ENCODE measurements at regions not wholly inside any gene's neighbourhood (a gene's known extent, or its start where the extent isn't known, plus 50 kb on each side); places are given as distances from the start of the nearest gene placed in this dataset.

DNA sequence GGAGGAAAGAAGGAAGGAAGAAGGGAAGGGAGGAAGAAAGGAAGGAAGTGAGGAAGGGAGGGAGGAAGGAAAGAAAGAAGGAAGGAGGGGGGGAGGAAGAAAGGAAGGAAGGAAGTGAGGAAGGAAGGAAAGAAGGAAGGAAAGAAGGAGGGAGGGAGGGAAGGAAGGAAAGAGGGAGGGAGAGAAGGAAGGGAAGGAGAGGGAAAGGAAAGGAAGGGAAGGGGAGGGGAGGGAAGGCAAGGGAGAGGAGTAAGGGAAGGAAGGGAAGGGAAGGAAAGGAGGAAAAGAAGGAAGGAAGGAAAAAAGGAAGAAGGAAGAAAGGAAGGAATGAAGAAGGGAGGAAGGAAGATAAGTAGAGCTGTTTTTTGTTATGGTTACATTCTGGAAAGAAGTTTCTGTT is 141.2 kb downstream of the LRRC3B start:
- Histone ChIP-seq H3K27me3 (ENCODE audit: control insufficient read depth in 1 of 2, insufficient read depth in 1 of 2, low read length in 2 of 2) (no peaks in the 10 kb centered on the region), H3K9me3 (ENCODE audit: control insufficient read depth, low read length) (peaks cover 4% of the 10 kb centered on the region), H2BK12ac (ENCODE audit: low read length in 2 of 2) (no peak overlapping the region), H3K36me3 (ENCODE audit: control insufficient read depth in 1 of 2, insufficient read depth in 2 of 2, low read depth in 1 of 2, low read length in 2 of 2) (no peaks in the 10 kb centered on the region), H3K23ac (ENCODE audit: low read length in 2 of 2) (no peak overlapping the region), H3K4me3 (ENCODE audit: insufficient read depth in 1 of 2, low read depth in 1 of 2, low read length in 2 of 2) (no peak overlapping the region), H3K4ac (ENCODE audit: low read depth in 1 of 2, low read length in 2 of 2) (no peak overlapping the region), H2BK5ac (ENCODE audit: low read depth, low read length, poor library complexity, severe bottlenecking) (no peak overlapping the region), H4K91ac (ENCODE audit: low read length) (no peak overlapping the region), H2AFZ (ENCODE audit: low read depth, low read length) (no peak overlapping the region), H2BK120ac (ENCODE audit: low read depth, low read length) (no peak overlapping the region), H3K27ac (ENCODE audit: low read length, poor library complexity, severe bottlenecking) (no peak overlapping the region), H3K79me1 (replicated peaks; ENCODE audit: low read length, poor library complexity, severe bottlenecking) (no peaks in the 10 kb centered on the region), H3K4me2 (ENCODE audit: low read length, poor library complexity, severe bottlenecking) (no peak overlapping the region), H3K4me1 (ENCODE audit: control insufficient read depth, insufficient read depth, low read depth, low read length) (no peaks in the 10 kb centered on the region), H4K8ac (ENCODE audit: low read length) (no peak overlapping the region), H2BK15ac (ENCODE audit: low read depth, poor library complexity, severe bottlenecking) (no peak overlapping the region), H3K9ac (ENCODE audit: low read length) (no peak overlapping the region), H3K18ac (ENCODE audit: low read depth in 1 of 2, low read length in 2 of 2) (no peak overlapping the region), H2AK5ac (ENCODE audit: low read length, severe bottlenecking) (no peak overlapping the region), H3K14ac (ENCODE audit: low read length in 2 of 2) (no peak overlapping the region)
- no peak for DNase-seq

DNA sequence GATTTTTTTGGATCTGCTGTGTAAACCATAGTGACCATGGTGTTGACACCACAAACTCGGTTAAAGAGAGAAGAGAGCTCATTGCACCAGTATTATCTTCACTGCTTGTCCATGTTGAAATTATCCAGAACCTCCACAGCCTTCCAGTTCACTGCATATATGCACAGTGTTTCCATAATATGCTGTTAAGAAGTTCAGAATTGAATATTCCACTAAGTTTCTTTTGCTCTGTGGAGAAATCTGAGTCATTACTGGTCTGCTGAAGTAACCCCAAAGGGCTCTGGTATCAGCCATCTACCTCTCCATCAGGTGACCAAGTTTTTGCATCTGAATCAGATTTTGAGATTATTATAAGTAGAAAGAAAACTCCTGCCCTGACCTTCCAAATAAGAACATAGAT is 143.5 kb downstream of the LRRC3B start:
- Histone ChIP-seq H3K27me3 (ENCODE audit: control insufficient read depth in 1 of 2, insufficient read depth in 1 of 2, low read length in 2 of 2) (no peaks in the 10 kb centered on the region), H3K79me1 (replicated peaks; ENCODE audit: low read length, poor library complexity, severe bottlenecking) (no peaks in the 10 kb centered on the region), H3K4me2 (ENCODE audit: low read length, poor library complexity, severe bottlenecking) (no peak overlapping the region), H3K4me3 (ENCODE audit: insufficient read depth in 1 of 2, low read depth in 1 of 2, low read length in 2 of 2) (no peak overlapping the region), H3K27ac (ENCODE audit: low read length, poor library complexity, severe bottlenecking) (no peak overlapping the region), H3K18ac (ENCODE audit: low read depth in 1 of 2, low read length in 2 of 2) (no peak overlapping the region), H3K9ac (ENCODE audit: low read length) (no peak overlapping the region), H3K23ac (ENCODE audit: low read length in 2 of 2) (no peak overlapping the region), H3K36me3 (ENCODE audit: control insufficient read depth in 1 of 2, insufficient read depth in 2 of 2, low read depth in 1 of 2, low read length in 2 of 2) (no peaks in the 10 kb centered on the region), H2AK5ac (ENCODE audit: low read length, severe bottlenecking) (no peak overlapping the region), H2BK120ac (ENCODE audit: low read depth, low read length) (no peak overlapping the region), H3K4me1 (ENCODE audit: control insufficient read depth, insufficient read depth, low read depth, low read length) (no peaks in the 10 kb centered on the region), H2BK12ac (ENCODE audit: low read length in 2 of 2) (no peak overlapping the region), H4K8ac (ENCODE audit: low read length) (no peak overlapping the region), H2BK15ac (ENCODE audit: low read depth, poor library complexity, severe bottlenecking) (no peak overlapping the region), H4K91ac (ENCODE audit: low read length) (no peak overlapping the region), H3K14ac (ENCODE audit: low read length in 2 of 2) (no peak overlapping the region), H2BK5ac (ENCODE audit: low read depth, low read length, poor library complexity, severe bottlenecking) (no peak overlapping the region), H2AFZ (ENCODE audit: low read depth, low read length) (no peak overlapping the region), H3K9me3 (ENCODE audit: control insufficient read depth, low read length) (peaks cover 13% of the 10 kb centered on the region), H3K4ac (ENCODE audit: low read depth in 1 of 2, low read length in 2 of 2) (no peak overlapping the region)
- DNase-seq: no peak
- WGBS: 50% methylated on average over 1 of the region's 1 CpG

DNA sequence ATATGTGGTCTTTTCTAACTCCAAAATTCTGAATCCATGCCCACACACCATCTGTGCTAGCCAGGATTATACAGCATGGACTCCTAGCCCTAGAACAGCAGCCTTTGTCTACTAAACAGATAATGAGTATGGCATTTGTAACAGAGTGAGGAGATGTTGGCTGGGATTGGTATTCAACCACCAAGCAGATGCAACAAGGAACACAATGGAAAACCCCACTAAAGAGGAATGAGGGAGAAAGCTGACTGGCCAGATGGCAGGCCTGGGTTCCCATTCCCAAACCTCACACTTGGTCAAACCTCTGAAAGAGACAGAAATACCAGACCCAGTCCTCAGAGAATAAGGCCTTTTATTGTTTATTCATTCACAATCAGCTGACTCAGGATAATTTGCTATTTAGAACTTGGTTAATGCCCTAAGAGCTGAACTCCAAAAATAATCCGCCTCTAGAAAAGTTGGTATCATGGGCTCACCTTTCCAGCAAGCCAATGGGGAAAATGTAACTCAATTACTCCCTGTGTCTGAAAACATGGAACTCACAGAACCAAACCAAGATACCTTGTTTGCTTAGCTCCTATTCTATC is 145.6 kb downstream of the LRRC3B start:
- no peak overlapping the region for H3K27ac ChIP-seq (ENCODE audit: low read length, poor library complexity, severe bottlenecking)
- no peak overlapping the region for H2BK120ac ChIP-seq (ENCODE audit: low read depth, low read length)
- no peaks in the 10 kb centered on the region for H3K79me1 ChIP-seq (replicated peaks; ENCODE audit: low read length, poor library complexity, severe bottlenecking)
- H3K4me3 ChIP-seq (ENCODE audit: insufficient read depth in 1 of 2, low read depth in 1 of 2, low read length in 2 of 2): no peak overlapping the region
- H3K18ac ChIP-seq (ENCODE audit: low read depth in 1 of 2, low read length in 2 of 2): no peak overlapping the region
- H2AFZ ChIP-seq (ENCODE audit: low read depth, low read length): no peak overlapping the region
- no peak overlapping the region for H2BK5ac ChIP-seq (ENCODE audit: low read depth, low read length, poor library complexity, severe bottlenecking)
- H4K91ac ChIP-seq (ENCODE audit: low read length): no peak overlapping the region
- H3K27me3 ChIP-seq (ENCODE audit: control insufficient read depth in 1 of 2, insufficient read depth in 1 of 2, low read length in 2 of 2): no peaks in the 10 kb centered on the region
- no peak overlapping the region for H3K9ac ChIP-seq (ENCODE audit: low read length)
- WGBS: 85% methylated on average over 1 of the region's 1 CpG
- no peak for DNase-seq
- H3K4ac ChIP-seq (ENCODE audit: low read depth in 1 of 2, low read length in 2 of 2): no peak overlapping the region
- no peak overlapping the region for H3K23ac ChIP-seq (ENCODE audit: low read length in 2 of 2)
- no peaks in the 10 kb centered on the region for H3K36me3 ChIP-seq (ENCODE audit: control insufficient read depth in 1 of 2, insufficient read depth in 2 of 2, low read depth in 1 of 2, low read length in 2 of 2)
- H2BK15ac ChIP-seq (ENCODE audit: low read depth, poor library complexity, severe bottlenecking): no peak overlapping the region
- no peak overlapping the region for H2BK12ac ChIP-seq (ENCODE audit: low read length in 2 of 2)
- no peak overlapping the region for H2AK5ac ChIP-seq (ENCODE audit: low read length, severe bottlenecking)
- peaks cover 13% of the 10 kb centered on the region for H3K9me3 ChIP-seq (ENCODE audit: control insufficient read depth, low read length)
- H4K8ac ChIP-seq (ENCODE audit: low read length): no peak overlapping the region
- no peaks in the 10 kb centered on the region for H3K4me1 ChIP-seq (ENCODE audit: control insufficient read depth, insufficient read depth, low read depth, low read length)
- H3K14ac ChIP-seq (ENCODE audit: low read length in 2 of 2): no peak overlapping the region
- H3K4me2 ChIP-seq (ENCODE audit: low read length, poor library complexity, severe bottlenecking): no peak overlapping the region

DNA sequence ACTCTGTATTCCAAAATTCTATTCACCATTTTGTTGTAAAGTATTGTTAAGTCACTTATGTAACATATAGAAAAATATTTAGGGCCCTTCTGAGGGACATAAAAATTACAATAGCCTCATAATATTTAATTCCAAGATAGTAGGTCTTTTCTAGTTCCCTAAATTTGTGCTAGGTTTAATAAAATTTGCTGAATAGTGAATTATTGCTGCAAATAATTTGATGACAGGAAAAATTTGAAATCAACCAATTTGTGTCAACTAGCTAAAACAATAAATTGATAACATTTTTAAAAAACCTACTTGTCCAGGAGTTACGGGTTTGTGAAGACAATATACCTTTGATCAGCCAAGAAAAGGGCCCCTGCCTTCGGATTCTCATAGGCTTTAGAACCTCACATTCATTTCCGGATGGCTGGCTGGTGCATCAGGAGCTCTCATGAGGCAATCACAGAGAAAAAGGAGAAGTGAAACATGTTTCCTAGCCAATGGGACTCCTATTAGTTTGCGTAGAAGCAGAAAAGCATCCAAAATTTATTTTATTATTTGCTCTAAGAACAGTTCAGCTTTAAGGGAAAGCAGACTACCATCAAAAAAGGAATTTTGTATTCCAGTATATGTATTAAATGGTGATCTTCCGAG is 177.2 kb downstream of the LRRC3B start:
- H2BK12ac ChIP-seq (ENCODE audit: low read length in 2 of 2): no peak overlapping the region
- WGBS: 76% methylated on average over 3 of the region's 5 CpGs

More for the DNA sequence above, 177.2 kb downstream of the LRRC3B start:
- Histone ChIP-seq H3K9ac (ENCODE audit: low read length) (no peak overlapping the region), H3K14ac (ENCODE audit: low read length in 2 of 2) (no peak overlapping the region), H3K27me3 (ENCODE audit: control insufficient read depth in 1 of 2, insufficient read depth in 1 of 2, low read length in 2 of 2) (no peaks in the 10 kb centered on the region), H3K23ac (ENCODE audit: low read length in 2 of 2) (no peak overlapping the region), H2AK5ac (ENCODE audit: low read length, severe bottlenecking) (no peak overlapping the region), H4K91ac (ENCODE audit: low read length) (no peak overlapping the region), H3K4ac (ENCODE audit: low read depth in 1 of 2, low read length in 2 of 2) (no peak overlapping the region), H3K27ac (ENCODE audit: low read length, poor library complexity, severe bottlenecking) (no peak overlapping the region), H2BK120ac (ENCODE audit: low read depth, low read length) (no peak overlapping the region), H2BK15ac (ENCODE audit: low read depth, poor library complexity, severe bottlenecking) (no peak overlapping the region), H3K79me1 (replicated peaks; ENCODE audit: low read length, poor library complexity, severe bottlenecking) (no peaks in the 10 kb centered on the region), H4K8ac (ENCODE audit: low read length) (no peak overlapping the region), H3K4me3 (ENCODE audit: insufficient read depth in 1 of 2, low read depth in 1 of 2, low read length in 2 of 2) (no peak overlapping the region), H3K18ac (ENCODE audit: low read depth in 1 of 2, low read length in 2 of 2) (no peak overlapping the region), H3K4me1 (ENCODE audit: control insufficient read depth, insufficient read depth, low read depth, low read length) (no peaks in the 10 kb centered on the region), H2BK5ac (ENCODE audit: low read depth, low read length, poor library complexity, severe bottlenecking) (no peak overlapping the region), H3K9me3 (ENCODE audit: control insufficient read depth, low read length) (peaks cover 42% of the 10 kb centered on the region), H3K36me3 (ENCODE audit: control insufficient read depth in 1 of 2, insufficient read depth in 2 of 2, low read depth in 1 of 2, low read length in 2 of 2) (no peaks in the 10 kb centered on the region), H2AFZ (ENCODE audit: low read depth, low read length) (no peak overlapping the region), H3K4me2 (ENCODE audit: low read length, poor library complexity, severe bottlenecking) (no peak overlapping the region)
- DNase-seq: no peak
